ENCODE measurements at regions not wholly inside any gene's neighbourhood (a gene's known extent, or its start where the extent isn't known, plus 50 kb on each side); places are given as distances from the start of the nearest gene placed in this dataset.

DNA sequence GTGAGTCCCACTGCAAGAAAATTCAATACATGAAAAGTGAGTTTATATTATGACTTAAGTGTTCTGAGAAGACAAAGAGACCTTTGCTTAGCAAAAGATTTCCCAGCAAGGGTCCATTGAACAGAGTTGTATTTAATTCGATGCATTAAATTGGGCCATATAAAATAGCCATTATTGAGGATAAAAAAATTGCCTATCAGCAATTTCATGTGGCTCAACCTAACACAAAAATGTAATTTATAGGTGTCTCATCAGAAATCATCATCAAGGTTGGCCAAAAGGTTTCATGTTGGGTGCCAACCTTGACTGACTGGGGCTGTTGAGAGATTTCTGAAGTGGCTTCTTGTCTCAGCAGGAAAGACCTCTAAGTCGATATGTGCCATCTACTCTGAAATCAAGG lies 84.8 kb upstream of the TOX3 start:
- intact Hi-C loops (cut with micrococcal nuclease) = no loop called here
- Histone ChIP-seq H4K20me1 (ENCODE audit: insufficient read depth) (no peaks in the 10 kb centered on the region), H3K9me3 (ENCODE audit: control insufficient read depth in 1 of 2, insufficient read depth in 1 of 2, low read depth in 1 of 2, low read length in 2 of 2) (no peaks in the 10 kb centered on the region), H2AFZ (ENCODE audit: low read depth, low read length, poor library complexity, severe bottlenecking) (no peak overlapping the region), H3K9ac (ENCODE audit: low read length) (no peak overlapping the region), H3K4me1 (ENCODE audit: control insufficient read depth in 1 of 2, insufficient read depth in 2 of 2, low read length in 2 of 2) (no peaks in the 10 kb centered on the region), H3K4me3 (replicated peaks in 1 of 2; ENCODE audit: low read depth in 1 of 2, low read length in 2 of 2) (no peak overlapping the region), H3K36me3 (ENCODE audit: control insufficient read depth in 1 of 2, insufficient read depth in 2 of 2, low read length in 2 of 2) (no peaks in the 10 kb centered on the region), H3K9me2 (ENCODE audit: insufficient read depth) (no peaks in the 10 kb centered on the region), H3K27ac (ENCODE audit: low read depth, low read length) (no peak overlapping the region), H3K27me3 (ENCODE audit: insufficient read depth, low read length) (no peaks in the 10 kb centered on the region), H3K4me2 (ENCODE audit: low read length) (no peak overlapping the region), H3K79me2 (ENCODE audit: insufficient read depth, low read length) (no peaks in the 10 kb centered on the region)
- DNase-seq (ENCODE audit: low read depth, low spot score) (no peak), ATAC-seq (no peak)
- ChIA-PET RAD21 (ENCODE audit: low non-redundant PET in 1 of 2, low total read pairs in 2 of 2, uncharacterized antibody in 2 of 2, unreplicated experiment in 2 of 2) (no interaction called here), CTCF (no interaction called here), POLR2A (no interaction called here)
- TF ChIP-seq POLR2AphosphoS5 (IDR thresholded peaks at IDR 0.05; ENCODE audit: low read depth, low read length) = no peak
- no peak for TF ChIP-seq POLR2A (IDR thresholded peaks at IDR 0.05; ENCODE audit: borderline replicate concordance, extremely low read depth, insufficient read depth, insufficient read length)
- TF ChIP-seq SP1 (IDR thresholded peaks at IDR 0.05; ENCODE audit: low read depth) = no peak
- TF ChIP-seq ZFX (IDR thresholded peaks at IDR 0.05) = no peak
- TF ChIP-seq EZH2phosphoT487 (IDR thresholded peaks at IDR 0.05; ENCODE audit: borderline replicate concordance) = no peak
- TF ChIP-seq REST (IDR thresholded peaks at IDR 0.05; ENCODE audit: low read depth) = no peak
- TF ChIP-seq SRF (IDR thresholded peaks at IDR 0.05; ENCODE audit: low read depth) = no peak
- no peak for TF ChIP-seq YY1 (IDR thresholded peaks at IDR 0.05; ENCODE audit: extremely low read depth, insufficient replicate concordance, low read depth, low read length)
- TF ChIP-seq, protein P1, sequence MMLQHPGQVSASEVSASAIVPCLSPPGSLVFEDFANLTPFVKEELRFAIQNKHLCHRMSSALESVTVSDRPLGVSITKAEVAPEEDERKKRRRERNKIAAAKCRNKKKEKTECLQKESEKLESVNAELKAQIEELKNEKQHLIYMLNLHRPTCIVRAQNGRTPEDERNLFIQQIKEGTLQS (IDR thresholded peaks at IDR 0.05) = no peak
- TF ChIP-seq ZBTB33 (IDR thresholded peaks at IDR 0.05; ENCODE audit: extremely low read depth, insufficient replicate concordance, low read length) = no peak
- TF ChIP-seq EGR1 (IDR thresholded peaks at IDR 0.05; ENCODE audit: low read depth) = no peak
- TF ChIP-seq, protein P2, sequence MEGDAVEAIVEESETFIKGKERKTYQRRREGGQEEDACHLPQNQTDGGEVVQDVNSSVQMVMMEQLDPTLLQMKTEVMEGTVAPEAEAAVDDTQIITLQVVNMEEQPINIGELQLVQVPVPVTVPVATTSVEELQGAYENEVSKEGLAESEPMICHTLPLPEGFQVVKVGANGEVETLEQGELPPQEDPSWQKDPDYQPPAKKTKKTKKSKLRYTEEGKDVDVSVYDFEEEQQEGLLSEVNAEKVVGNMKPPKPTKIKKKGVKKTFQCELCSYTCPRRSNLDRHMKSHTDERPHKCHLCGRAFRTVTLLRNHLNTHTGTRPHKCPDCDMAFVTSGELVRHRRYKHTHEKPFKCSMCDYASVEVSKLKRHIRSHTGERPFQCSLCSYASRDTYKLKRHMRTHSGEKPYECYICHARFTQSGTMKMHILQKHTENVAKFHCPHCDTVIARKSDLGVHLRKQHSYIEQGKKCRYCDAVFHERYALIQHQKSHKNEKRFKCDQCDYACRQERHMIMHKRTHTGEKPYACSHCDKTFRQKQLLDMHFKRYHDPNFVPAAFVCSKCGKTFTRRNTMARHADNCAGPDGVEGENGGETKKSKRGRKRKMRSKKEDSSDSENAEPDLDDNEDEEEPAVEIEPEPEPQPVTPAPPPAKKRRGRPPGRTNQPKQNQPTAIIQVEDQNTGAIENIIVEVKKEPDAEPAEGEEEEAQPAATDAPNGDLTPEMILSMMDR (IDR thresholded peaks at IDR 0.05 in 2 of 3, conservative IDR thresholded peaks at IDR 0.05 in 1 of 3; ENCODE audit: borderline replicate concordance in 1 of 3, insufficient read depth in 1 of 3, low read depth in 2 of 3, low read length in 2 of 3) = no peak
- TF ChIP-seq RAD21 (IDR thresholded peaks at IDR 0.05; ENCODE audit: low read depth) = no peak
- no peak for TF ChIP-seq JUND (IDR thresholded peaks at IDR 0.05)
- TF ChIP-seq CEBPB (IDR thresholded peaks at IDR 0.05; ENCODE audit: low read depth) = no peak
- TF ChIP-seq CBX3 (IDR thresholded peaks at IDR 0.05; ENCODE audit: low read depth) = no peak
- TF ChIP-seq SIN3A (IDR thresholded peaks at IDR 0.05; ENCODE audit: low read depth) = no peak
- TF ChIP-seq EZH2 (IDR thresholded peaks at IDR 0.05) = no peak
- TF ChIP-seq, protein P3, sequence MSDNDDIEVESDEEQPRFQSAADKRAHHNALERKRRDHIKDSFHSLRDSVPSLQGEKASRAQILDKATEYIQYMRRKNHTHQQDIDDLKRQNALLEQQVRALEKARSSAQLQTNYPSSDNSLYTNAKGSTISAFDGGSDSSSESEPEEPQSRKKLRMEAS (IDR thresholded peaks at IDR 0.05) = no peak
- no TSS peak for BruUV-seq (replicated peaks)

Measured in HCT116 (cell line).